Epithelial cell of esophagus (primary cell): ENCODE measurements at regions not wholly inside any gene's neighbourhood (a gene's known extent, or its start where the extent isn't known, plus 50 kb on each side); places are given as distances from the start of the nearest gene placed in this dataset.
A peak's percentile ranks its signal among the peaks of the same experiment; 100 is the strongest.

Source experiments
- DNase-seq: peaks from one replicate; pipeline ENCODE4 v3.0.0; 2010; ENCODE audit warnings: low read depth
- H3K4me3 ChIP-seq: 2 replicates; pipeline ENCODE4 v1.5.1; 2011; ENCODE audit warnings: mild to moderate bottlenecking, low read length, control low read depth
- TF ChIP-seq, protein P1 (sequence below): IDR thresholded peaks from 2 replicates; pipeline ENCODE4 v1.5.1; 2011; ENCODE audit warnings: low read depth, mild to moderate bottlenecking, low read length, control low read depth, inconsistent platforms; ENCODE audit not compliant: insufficient read depth; ENCODE audit errors: missing control alignments

- no peak for DNase-seq
- no peak overlapping the region for H3K4me3 ChIP-seq
- TF ChIP-seq, protein P1, sequence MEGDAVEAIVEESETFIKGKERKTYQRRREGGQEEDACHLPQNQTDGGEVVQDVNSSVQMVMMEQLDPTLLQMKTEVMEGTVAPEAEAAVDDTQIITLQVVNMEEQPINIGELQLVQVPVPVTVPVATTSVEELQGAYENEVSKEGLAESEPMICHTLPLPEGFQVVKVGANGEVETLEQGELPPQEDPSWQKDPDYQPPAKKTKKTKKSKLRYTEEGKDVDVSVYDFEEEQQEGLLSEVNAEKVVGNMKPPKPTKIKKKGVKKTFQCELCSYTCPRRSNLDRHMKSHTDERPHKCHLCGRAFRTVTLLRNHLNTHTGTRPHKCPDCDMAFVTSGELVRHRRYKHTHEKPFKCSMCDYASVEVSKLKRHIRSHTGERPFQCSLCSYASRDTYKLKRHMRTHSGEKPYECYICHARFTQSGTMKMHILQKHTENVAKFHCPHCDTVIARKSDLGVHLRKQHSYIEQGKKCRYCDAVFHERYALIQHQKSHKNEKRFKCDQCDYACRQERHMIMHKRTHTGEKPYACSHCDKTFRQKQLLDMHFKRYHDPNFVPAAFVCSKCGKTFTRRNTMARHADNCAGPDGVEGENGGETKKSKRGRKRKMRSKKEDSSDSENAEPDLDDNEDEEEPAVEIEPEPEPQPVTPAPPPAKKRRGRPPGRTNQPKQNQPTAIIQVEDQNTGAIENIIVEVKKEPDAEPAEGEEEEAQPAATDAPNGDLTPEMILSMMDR, result no peak
These were observed 436.5 kb downstream of the PCNX1 start for GRCh38 chr14:71343724-71344123.

DNA sequence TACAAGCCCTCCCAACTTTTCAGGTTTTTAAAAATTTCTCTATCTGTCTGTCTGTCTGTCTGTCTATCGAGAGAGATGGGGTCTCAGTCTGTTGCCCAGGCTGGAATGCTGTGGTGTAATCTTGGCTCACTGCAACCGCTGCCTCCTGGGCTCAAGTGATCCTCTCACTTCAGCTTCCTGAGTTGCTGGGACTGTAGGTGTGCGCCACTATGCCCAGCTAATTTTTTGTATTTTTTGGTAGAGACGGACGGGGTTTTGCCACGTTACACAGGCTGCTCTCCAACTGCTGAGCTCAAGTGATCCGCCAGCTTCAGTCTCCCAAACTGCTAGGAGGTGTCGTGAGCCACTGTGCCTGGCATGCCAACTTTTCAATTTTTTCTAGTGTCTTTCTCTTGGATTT lies 437.2 kb downstream of the PCNX1 start:
- TF ChIP-seq, protein P1, result no peak
- no peak for DNase-seq
- no peak overlapping the region for H3K4me3 ChIP-seq

DNA sequence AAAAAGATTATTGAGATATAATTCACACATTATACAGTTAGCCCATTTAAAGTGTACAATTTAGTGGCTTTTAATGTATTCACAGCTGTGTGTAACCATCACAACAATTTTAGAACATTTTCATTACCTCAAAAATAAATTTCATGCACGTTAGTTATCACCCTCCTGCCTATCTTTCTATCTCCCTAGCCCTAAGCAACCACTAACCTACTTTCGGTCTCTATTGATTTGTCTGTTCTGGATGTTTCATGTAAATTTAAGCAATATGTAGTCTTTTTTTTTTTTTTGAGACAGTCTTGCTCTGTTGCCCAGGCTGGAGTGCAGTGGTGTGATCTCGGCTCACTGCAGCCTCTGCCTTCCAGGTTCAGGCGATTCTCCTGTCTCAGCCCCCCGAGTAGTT lies 439.4 kb downstream of the PCNX1 start:
- TF ChIP-seq, protein P1, result no peak
- DNase-seq, result no peak
- H3K4me3 ChIP-seq, result no peak overlapping the region

DNA sequence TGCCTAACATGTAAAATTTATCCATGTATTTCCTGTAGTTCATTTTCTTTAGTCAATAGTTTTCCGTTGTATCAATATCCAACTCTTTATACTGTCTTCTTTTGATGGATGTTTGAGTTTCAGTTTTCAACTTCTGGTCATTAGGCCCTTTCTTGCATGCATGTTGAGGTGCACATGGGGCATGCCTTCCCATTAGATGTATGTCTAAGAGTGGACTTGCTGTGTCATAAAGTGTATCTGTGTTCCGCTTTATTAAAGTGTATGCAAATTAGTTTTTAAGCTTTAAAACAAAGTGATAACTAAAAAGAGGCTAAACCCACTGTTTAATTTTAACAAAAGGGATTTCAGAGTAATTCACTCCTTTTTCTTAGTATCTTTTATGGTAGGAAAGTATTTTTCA lies 441.1 kb downstream of the PCNX1 start:
- no peak overlapping the region for H3K4me3 ChIP-seq
- TF ChIP-seq, protein P1, result no peak
- no peak for DNase-seq

- DNase-seq, result no peak
- no peak overlapping the region for H3K4me3 ChIP-seq
- TF ChIP-seq, protein P1, result no peak
These were observed 441.6 kb downstream of the PCNX1 start for GRCh38 chr14:71348817-71349216.

DNA sequence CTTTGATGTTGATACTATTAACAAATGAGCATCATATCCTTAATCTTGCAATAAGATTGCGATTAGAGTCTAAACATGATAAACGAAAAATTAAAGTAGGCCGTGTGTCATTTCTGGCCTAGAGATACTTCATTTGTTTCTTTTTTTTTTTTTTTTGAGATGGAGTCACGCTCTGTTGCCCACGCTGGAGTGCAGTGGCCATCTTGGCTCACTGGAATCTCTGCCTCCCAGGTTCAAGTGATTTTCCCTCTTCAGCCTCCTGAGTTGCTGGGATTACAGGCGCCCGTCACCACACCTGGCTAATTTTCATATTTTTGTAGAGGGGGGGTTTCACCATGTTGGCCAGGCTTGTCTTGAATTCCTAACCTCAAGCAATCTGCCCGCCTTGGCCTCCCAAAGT lies 446.9 kb downstream of the PCNX1 start:
- DNase-seq, result no peak
- TF ChIP-seq, protein P1, result no peak
- no peak overlapping the region for H3K4me3 ChIP-seq

GRCh38 chr14:71354801-71355200 lies 447.5 kb downstream of the PCNX1 start:
- TF ChIP-seq, protein P1, result no peak
- peak; percentile 79 for DNase-seq
- no peak overlapping the region for H3K4me3 ChIP-seq
